CD8-positive, alpha-beta memory T cell (primary cell): ENCODE measurements at regions not wholly inside any gene's neighbourhood (a gene's known extent, or its start where the extent isn't known, plus 50 kb on each side); places are given as distances from the start of the nearest gene placed in this dataset.

ENCODE experiments used
- CTCF ChIA-PET: fragments of 350-600 bp; sonication (Branson Sonifier 250); formaldehyde crosslinking; loops from one replicate; lab custom pipeline; 2021; ENCODE audit warnings: antibody characterized with exemption; lab: Charles Lee
- POLR2A ChIA-PET: fragments of 350-600 bp; sonication (Branson Sonifier 250); formaldehyde crosslinking; loops from one replicate; lab custom pipeline; 2021; ENCODE audit warnings: antibody characterized with exemption; lab: Charles Lee
- DNase-seq, 5 donors: peaks; one replicate each; pipeline versions ENCODE4 v3.0.0 to v3.0.0-alpha.2; 2020 to 2022; ENCODE audit warnings: mixed read lengths in 1 of 5
- H3K27ac ChIP-seq: one replicate; pipeline ENCODE4 v1.7.0; 2013; ENCODE audit warnings: low read depth, mild to moderate bottlenecking, low read length, moderate library complexity
- H3K27me3 ChIP-seq: 2 replicates; pipeline ENCODE4 v1.7.0; 2013; ENCODE audit warnings: low read length, mild to moderate bottlenecking; ENCODE audit not compliant: insufficient read depth, poor library complexity, severe bottlenecking
- H3K36me3 ChIP-seq: 2 replicates; pipeline ENCODE4 v1.7.0; 2013; ENCODE audit warnings: mild to moderate bottlenecking, low read length, moderate library complexity; ENCODE audit not compliant: insufficient read depth
- H3K4me1 ChIP-seq: 2 replicates; pipeline ENCODE4 v1.7.0; 2013; ENCODE audit warnings: mild to moderate bottlenecking, low read length, moderate library complexity; ENCODE audit not compliant: insufficient read depth
- H3K4me3 ChIP-seq: 2 replicates; pipeline ENCODE4 v1.7.0; 2013; ENCODE audit warnings: mild to moderate bottlenecking, low read length
- H3K9me3 ChIP-seq: 2 replicates; pipeline ENCODE4 v1.7.0; 2013; ENCODE audit warnings: mild to moderate bottlenecking, low read length
- H3K27ac Mint-ChIP-seq, 8 donors: one replicate each; pipeline ENCODE4 v1.8.0; 2020 to 2021; ENCODE audit warnings: mixed read lengths in 8 of 8, mild to moderate bottlenecking in 6 of 8, inconsistent platforms in 3 of 8, moderate library complexity in 3 of 8
- H3K27me3 Mint-ChIP-seq, 2 donors: one replicate each; pipeline ENCODE4 v1.8.0; 2020 to 2021; ENCODE audit warnings: mixed read lengths in 2 of 2, mild to moderate bottlenecking in 1 of 2, moderate library complexity in 1 of 2
- H3K36me3 Mint-ChIP-seq, 3 donors: one replicate each; pipeline ENCODE4 v1.8.0; 2020 to 2021; ENCODE audit warnings: mixed read lengths in 3 of 3, inconsistent platforms in 1 of 3, mild to moderate bottlenecking in 1 of 3
- H3K4me1 Mint-ChIP-seq, 3 donors: one replicate each; pipeline ENCODE4 v1.8.0; 2020 to 2021; ENCODE audit warnings: mixed read lengths in 3 of 3, inconsistent platforms in 1 of 3, mild to moderate bottlenecking in 1 of 3
- H3K4me3 Mint-ChIP-seq, 7 donors: one replicate each; pipeline ENCODE4 v1.8.0; 2020 to 2021; ENCODE audit warnings: mixed read lengths in 7 of 7, mild to moderate bottlenecking in 6 of 7, moderate library complexity in 4 of 7, inconsistent platforms in 2 of 7
- H3K9me3 Mint-ChIP-seq, 5 donors: one replicate each; pipeline ENCODE4 v1.8.0; 2020 to 2022; ENCODE audit warnings: mixed read lengths in 5 of 5, mild to moderate bottlenecking in 3 of 5, moderate library complexity in 2 of 5, inconsistent platforms in 1 of 5

GRCh38 chr4:41413670-41414411, 124.1 kb upstream of the LIMCH1 start:
- Mint-ChIP-seq H3K4me1 (no peaks in the 10 kb centered on the region), H3K36me3 (no peaks in the 10 kb centered on the region), H3K27ac (no peak overlapping the region), H3K9me3 (peaks cover 0 to 5% (median 0%) of the 10 kb centered on the region in 5 donors), H3K27me3 (peaks cover 2 to 9% of the 10 kb centered on the region in 2 donors), H3K4me3 (no peak overlapping the region)
- Histone ChIP-seq H3K27me3 (no peaks in the 10 kb centered on the region), H3K36me3 (no peaks in the 10 kb centered on the region), H3K9me3 (no peaks in the 10 kb centered on the region), H3K4me3 (no peak overlapping the region), H3K4me1 (no peaks in the 10 kb centered on the region), H3K27ac (no peak overlapping the region)
- no peak for DNase-seq
- CTCF ChIA-PET, result no interaction called here
- POLR2A ChIA-PET, result no interaction called here

- Mint-ChIP-seq H3K9me3 (peaks cover 0 to 5% (median 0%) of the 10 kb centered on the region in 5 donors), H3K4me3 (no peak overlapping the region), H3K27ac (no peak overlapping the region), H3K4me1 (no peaks in the 10 kb centered on the region), H3K27me3 (peaks cover 2 to 9% of the 10 kb centered on the region in 2 donors), H3K36me3 (no peaks in the 10 kb centered on the region)
- H3K9me3 ChIP-seq, result no peaks in the 10 kb centered on the region
- H3K36me3 ChIP-seq, result no peaks in the 10 kb centered on the region
- H3K27ac ChIP-seq, result no peak overlapping the region
- no peak overlapping the region for H3K4me3 ChIP-seq
- CTCF ChIA-PET, result no interaction called here
- no peaks in the 10 kb centered on the region for H3K4me1 ChIP-seq
- POLR2A ChIA-PET, result no interaction called here
- DNase-seq, result no peak
- no peaks in the 10 kb centered on the region for H3K27me3 ChIP-seq
These were observed 123.6 kb upstream of the LIMCH1 start for GRCh38 chr4:41414412-41414779.

- Mint-ChIP-seq H3K4me1 (no peaks in the 10 kb centered on the region), H3K9me3 (peaks cover 0 to 4% (median 0%) of the 10 kb centered on the region in 5 donors), H3K36me3 (no peaks in the 10 kb centered on the region), H3K27me3 (peaks cover 2 to 5% of the 10 kb centered on the region in 2 donors), H3K27ac (no peak overlapping the region), H3K4me3 (no peak overlapping the region)
- ChIA-PET CTCF (no interaction called here), POLR2A (no interaction called here)
- H3K4me1 ChIP-seq, result no peaks in the 10 kb centered on the region
- H3K36me3 ChIP-seq, result no peaks in the 10 kb centered on the region
- DNase-seq, result no peak
- H3K27me3 ChIP-seq, result no peaks in the 10 kb centered on the region
- H3K4me3 ChIP-seq, result no peak overlapping the region
- H3K9me3 ChIP-seq, result no peaks in the 10 kb centered on the region
- H3K27ac ChIP-seq, result no peak overlapping the region
These were observed 119.5 kb upstream of the LIMCH1 start for GRCh38 chr4:41418444-41418843.

- Histone ChIP-seq H3K4me3 (no peak overlapping the region), H3K36me3 (no peaks in the 10 kb centered on the region), H3K4me1 (no peaks in the 10 kb centered on the region), H3K27ac (no peak overlapping the region), H3K9me3 (no peaks in the 10 kb centered on the region), H3K27me3 (no peaks in the 10 kb centered on the region)
- Mint-ChIP-seq H3K27ac (no peak overlapping the region), H3K9me3 (peaks cover 0 to 4% (median 0%) of the 10 kb centered on the region in 5 donors), H3K27me3 (no peaks in the 10 kb centered on the region), H3K4me3 (no peak overlapping the region), H3K36me3 (no peaks in the 10 kb centered on the region), H3K4me1 (no peaks in the 10 kb centered on the region)
- ChIA-PET CTCF (no interaction called here), POLR2A (no interaction called here)
- no peak for DNase-seq
These were observed 117.4 kb upstream of the LIMCH1 start for GRCh38 chr4:41420541-41420940.

- H3K9me3 Mint-ChIP-seq, result peaks cover 0 to 6% (median 0%) of the 10 kb centered on the region in 5 donors
- no peak overlapping the region for H3K4me3 Mint-ChIP-seq
- Histone ChIP-seq H3K4me1 (no peaks in the 10 kb centered on the region), H3K4me3 (no peak overlapping the region), H3K9me3 (no peaks in the 10 kb centered on the region), H3K27me3 (no peaks in the 10 kb centered on the region), H3K27ac (no peak overlapping the region), H3K36me3 (no peaks in the 10 kb centered on the region)
- H3K27me3 Mint-ChIP-seq, result no peaks in the 10 kb centered on the region
- ChIA-PET POLR2A (no interaction called here), CTCF (no interaction called here)
- no peak overlapping the region for H3K27ac Mint-ChIP-seq
- H3K4me1 Mint-ChIP-seq, result no peaks in the 10 kb centered on the region
- DNase-seq, result no peak
- H3K36me3 Mint-ChIP-seq, result no peaks in the 10 kb centered on the region
These were observed 114.8 kb upstream of the LIMCH1 start for GRCh38 chr4:41423117-41423516.

GRCh38 chr4:41424522-41424921, 113.4 kb upstream of the LIMCH1 start:
- no peaks in the 10 kb centered on the region for H3K4me1 Mint-ChIP-seq

GRCh38 chr4:41425650-41426049, 112.3 kb upstream of the LIMCH1 start:
- no peak overlapping the region for H3K4me3 ChIP-seq
- H3K9me3 ChIP-seq, result no peaks in the 10 kb centered on the region
- H3K36me3 ChIP-seq, result no peaks in the 10 kb centered on the region
- POLR2A ChIA-PET, result no interaction called here
- no peak overlapping the region for H3K27ac ChIP-seq
- CTCF ChIA-PET, result no interaction called here
- Mint-ChIP-seq H3K36me3 (no peaks in the 10 kb centered on the region), H3K27ac (no peak overlapping the region), H3K9me3 (peaks cover 0 to 8% (median 3%) of the 10 kb centered on the region in 5 donors), H3K4me1 (no peaks in the 10 kb centered on the region), H3K4me3 (no peak overlapping the region), H3K27me3 (no peaks in the 10 kb centered on the region)
- no peaks in the 10 kb centered on the region for H3K4me1 ChIP-seq
- no peak for DNase-seq
- no peaks in the 10 kb centered on the region for H3K27me3 ChIP-seq

More at GRCh38 chr4:41424522-41424921, 113.4 kb upstream of the LIMCH1 start:
- POLR2A ChIA-PET, result no interaction called here
- H3K9me3 Mint-ChIP-seq, result peaks cover 0 to 6% (median 0%) of the 10 kb centered on the region in 5 donors
- no peaks in the 10 kb centered on the region for H3K36me3 Mint-ChIP-seq
- Histone ChIP-seq H3K9me3 (no peaks in the 10 kb centered on the region), H3K27me3 (no peaks in the 10 kb centered on the region), H3K4me3 (no peak overlapping the region), H3K27ac (no peak overlapping the region), H3K4me1 (no peaks in the 10 kb centered on the region), H3K36me3 (no peaks in the 10 kb centered on the region)
- no peak for DNase-seq
- H3K27me3 Mint-ChIP-seq, result no peaks in the 10 kb centered on the region
- H3K27ac Mint-ChIP-seq, result no peak overlapping the region
- CTCF ChIA-PET, result no interaction called here
- no peak overlapping the region for H3K4me3 Mint-ChIP-seq

- no peaks in the 10 kb centered on the region for H3K36me3 Mint-ChIP-seq
- Histone ChIP-seq H3K4me3 (no peak overlapping the region), H3K27ac (no peak overlapping the region), H3K27me3 (no peaks in the 10 kb centered on the region), H3K36me3 (no peaks in the 10 kb centered on the region), H3K9me3 (no peaks in the 10 kb centered on the region), H3K4me1 (no peaks in the 10 kb centered on the region)
- no peaks in the 10 kb centered on the region for H3K4me1 Mint-ChIP-seq
- ChIA-PET POLR2A (no interaction called here), CTCF (no interaction called here)
- H3K4me3 Mint-ChIP-seq, result no peak overlapping the region
- no peak for DNase-seq
- no peaks in the 10 kb centered on the region for H3K27me3 Mint-ChIP-seq
- no peak overlapping the region for H3K27ac Mint-ChIP-seq
- H3K9me3 Mint-ChIP-seq, result peaks cover 0 to 8% (median 3%) of the 10 kb centered on the region in 5 donors
These were observed 111.4 kb upstream of the LIMCH1 start for GRCh38 chr4:41426539-41426938.
